Caco-2 (cell line): ENCODE measurements at regions not wholly inside any gene's neighbourhood (a gene's known extent, or its start where the extent isn't known, plus 50 kb on each side); places are given as distances from the start of the nearest gene placed in this dataset.

Experiments
- BruUV-seq: library from RNA; stranded (reverse); fragments of 400-500 nt; replicated peaks from 2 replicates; lab custom pipeline; 2021; lab: Mats Ljungman, UMichigan
- CTCF ChIA-PET: fragments of 300-600 bp; sonication (Branson Sonifier 250); formaldehyde crosslinking; loops from one replicate; lab custom pipeline; 2022; ENCODE audit warnings: antibody characterized with exemption; lab: Charles Lee
- POLR2A ChIA-PET: fragments of 300-600 bp; sonication (Branson Sonifier 250); formaldehyde crosslinking; loops from one replicate; lab custom pipeline; 2022; ENCODE audit warnings: antibody characterized with exemption; lab: Charles Lee
- DNase-seq, 2 experiments: peaks; one replicate each; pipeline versions ENCODE4 v3.0.0 to v3.0.0-alpha.2; 2020 to 2022
- H3K27me3 ChIP-seq: replicated peaks from 2 replicates; pipeline ENCODE4 v1.6.0; 2011; ENCODE audit warnings: low read length; ENCODE audit not compliant: control insufficient read depth, insufficient read depth
- H3K36me3 ChIP-seq: 2 replicates; pipeline ENCODE4 v1.5.1; 2011; ENCODE audit warnings: low read length; ENCODE audit not compliant: control insufficient read depth, insufficient read depth
- H3K4me1 ChIP-seq: fragments of 250-450 bp; sonication (Bioruptor Pico); 2 replicates; pipeline ENCODE4 v1.5.1; 2020; ENCODE audit warnings: mild to moderate bottlenecking
- H3K4me3 ChIP-seq: 2 replicates; pipeline ENCODE4 v1.5.1; 2011; ENCODE audit warnings: low read depth, mild to moderate bottlenecking, control low read depth, low read length
- H3K9me3 ChIP-seq: fragments of 250-450 bp; sonication (Bioruptor Pico); 2 replicates; pipeline ENCODE4 v1.5.1; 2020; ENCODE audit warnings: mild to moderate bottlenecking, moderate library complexity
- H3K27ac Mint-ChIP-seq: one replicate; pipeline ENCODE4 v1.8.0; 2022; ENCODE audit warnings: mixed read lengths; ENCODE audit not compliant: unreplicated experiment
- H3K27me3 Mint-ChIP-seq: one replicate; pipeline ENCODE4 v1.8.0; 2022; ENCODE audit warnings: mixed read lengths; ENCODE audit not compliant: insufficient read depth, unreplicated experiment
- H3K36me3 Mint-ChIP-seq: one replicate; pipeline ENCODE4 v1.8.0; 2022; ENCODE audit warnings: mild to moderate bottlenecking, mixed read lengths; ENCODE audit not compliant: insufficient read depth, unreplicated experiment
- H3K4me1 Mint-ChIP-seq: one replicate; pipeline ENCODE4 v1.8.0; 2022; ENCODE audit warnings: low read depth, mixed read lengths; ENCODE audit not compliant: unreplicated experiment
- H3K4me3 Mint-ChIP-seq: one replicate; pipeline ENCODE4 v1.8.0; 2022; ENCODE audit warnings: mild to moderate bottlenecking, moderate library complexity, mixed read lengths; ENCODE audit not compliant: unreplicated experiment
- H3K9me3 Mint-ChIP-seq: one replicate; pipeline ENCODE4 v1.8.0; 2022; ENCODE audit warnings: mixed read lengths; ENCODE audit not compliant: unreplicated experiment
- intact Hi-C: fragments of 100-400 bp; cut with micrococcal nuclease; formaldehyde crosslinking; loops from one replicate; pipeline ENCODE4 v1.10.0; 2022; ENCODE audit not compliant: unreplicated experiment
- TF ChIP-seq, protein P1 (sequence below), 2 experiments: fragments of 200-600 bp in 1 of 2; IDR thresholded peaks; 1 replicate in 1 of 2; 2 replicates in 1 of 2; pipeline versions ENCODE4 v1.5.1 to v1.8.0; 2011 to 2022; ENCODE audit warnings: antibody characterized with exemption in 1 of 2, control low read depth in 1 of 2, inconsistent platforms in 1 of 2, low read depth in 1 of 2, low read length in 1 of 2, mild to moderate bottlenecking in 1 of 2, moderate library complexity in 1 of 2; ENCODE audit not compliant: insufficient read depth in 1 of 2, severe bottlenecking in 1 of 2, unreplicated experiment in 1 of 2

DNA sequence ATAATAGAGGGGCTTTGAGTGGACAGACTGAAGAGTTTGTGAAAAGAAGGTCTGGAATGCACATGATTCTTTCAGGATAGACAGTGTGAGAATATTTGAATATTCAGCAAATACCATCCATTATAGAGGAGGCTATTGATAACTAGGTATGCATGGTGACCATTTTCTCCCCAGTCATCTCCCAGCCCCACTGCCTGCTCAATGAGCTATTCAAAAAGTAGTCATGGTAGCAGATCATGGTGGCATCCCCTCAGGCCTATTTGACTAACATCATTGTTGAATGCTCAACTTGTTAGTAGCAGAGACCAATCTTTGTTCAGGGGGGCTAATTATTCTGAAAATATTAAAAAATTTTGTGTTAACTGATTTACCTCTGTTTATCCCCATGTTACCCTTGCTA is 311.6 kb downstream of the S1PR1 start:
- ChIA-PET POLR2A (no interaction called here), CTCF (no interaction called here)
- Mint-ChIP-seq H3K4me1 (no peaks in the 10 kb centered on the region), H3K27me3 (no peaks in the 10 kb centered on the region), H3K27ac (no peak overlapping the region), H3K4me3 (no peak overlapping the region), H3K36me3 (no peaks in the 10 kb centered on the region), H3K9me3 (no peaks in the 10 kb centered on the region)
- Histone ChIP-seq H3K4me1 (no peaks in the 10 kb centered on the region), H3K27me3 (no peaks in the 10 kb centered on the region), H3K4me3 (no peak overlapping the region), H3K36me3 (no peaks in the 10 kb centered on the region), H3K9me3 (no peaks in the 10 kb centered on the region)
- intact Hi-C loops: no loop called here
- no TSS peak for BruUV-seq
- TF ChIP-seq, protein P1, sequence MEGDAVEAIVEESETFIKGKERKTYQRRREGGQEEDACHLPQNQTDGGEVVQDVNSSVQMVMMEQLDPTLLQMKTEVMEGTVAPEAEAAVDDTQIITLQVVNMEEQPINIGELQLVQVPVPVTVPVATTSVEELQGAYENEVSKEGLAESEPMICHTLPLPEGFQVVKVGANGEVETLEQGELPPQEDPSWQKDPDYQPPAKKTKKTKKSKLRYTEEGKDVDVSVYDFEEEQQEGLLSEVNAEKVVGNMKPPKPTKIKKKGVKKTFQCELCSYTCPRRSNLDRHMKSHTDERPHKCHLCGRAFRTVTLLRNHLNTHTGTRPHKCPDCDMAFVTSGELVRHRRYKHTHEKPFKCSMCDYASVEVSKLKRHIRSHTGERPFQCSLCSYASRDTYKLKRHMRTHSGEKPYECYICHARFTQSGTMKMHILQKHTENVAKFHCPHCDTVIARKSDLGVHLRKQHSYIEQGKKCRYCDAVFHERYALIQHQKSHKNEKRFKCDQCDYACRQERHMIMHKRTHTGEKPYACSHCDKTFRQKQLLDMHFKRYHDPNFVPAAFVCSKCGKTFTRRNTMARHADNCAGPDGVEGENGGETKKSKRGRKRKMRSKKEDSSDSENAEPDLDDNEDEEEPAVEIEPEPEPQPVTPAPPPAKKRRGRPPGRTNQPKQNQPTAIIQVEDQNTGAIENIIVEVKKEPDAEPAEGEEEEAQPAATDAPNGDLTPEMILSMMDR (IDR thresholded peaks at IDR 0.05; ENCODE audit: insufficient read depth in 1 of 2, low read depth in 1 of 2, low read length in 1 of 2, severe bottlenecking in 1 of 2, unreplicated experiment in 1 of 2): no peak
- DNase-seq: no peak

DNA sequence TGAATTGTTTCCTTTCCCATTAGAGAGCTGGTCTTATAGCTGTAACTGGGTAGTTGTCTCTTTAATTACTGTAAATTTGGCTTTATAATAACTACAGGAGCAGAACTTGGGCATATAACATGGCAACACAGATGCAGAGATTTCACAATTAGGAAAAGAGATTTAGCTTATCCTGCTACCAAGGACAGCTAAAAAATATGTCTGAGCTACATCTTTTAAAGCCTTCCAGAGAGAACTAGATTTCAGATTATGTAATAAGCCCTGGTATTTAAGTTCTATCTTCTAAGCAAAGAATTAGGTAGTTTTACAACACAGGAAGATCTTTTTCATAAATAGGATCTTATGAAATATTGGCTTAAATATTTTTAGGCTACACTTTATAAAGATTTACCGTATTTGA is 313.8 kb downstream of the S1PR1 start:
- no peaks in the 10 kb centered on the region for H3K36me3 Mint-ChIP-seq
- no TSS peak for BruUV-seq
- Histone ChIP-seq H3K4me1 (no peaks in the 10 kb centered on the region), H3K4me3 (no peak overlapping the region), H3K27me3 (no peaks in the 10 kb centered on the region), H3K9me3 (no peaks in the 10 kb centered on the region), H3K36me3 (no peaks in the 10 kb centered on the region)
- H3K27ac Mint-ChIP-seq: no peak overlapping the region
- ChIA-PET POLR2A (no interaction called here), CTCF (no interaction called here)
- H3K4me1 Mint-ChIP-seq: no peaks in the 10 kb centered on the region
- H3K4me3 Mint-ChIP-seq: no peak overlapping the region
- TF ChIP-seq, protein P1 (IDR thresholded peaks at IDR 0.05; ENCODE audit: insufficient read depth in 1 of 2, low read depth in 1 of 2, low read length in 1 of 2, severe bottlenecking in 1 of 2, unreplicated experiment in 1 of 2): no peak
- no peak for DNase-seq
- no peaks in the 10 kb centered on the region for H3K27me3 Mint-ChIP-seq
- H3K9me3 Mint-ChIP-seq: no peaks in the 10 kb centered on the region
- intact Hi-C loops: no loop called here

DNA sequence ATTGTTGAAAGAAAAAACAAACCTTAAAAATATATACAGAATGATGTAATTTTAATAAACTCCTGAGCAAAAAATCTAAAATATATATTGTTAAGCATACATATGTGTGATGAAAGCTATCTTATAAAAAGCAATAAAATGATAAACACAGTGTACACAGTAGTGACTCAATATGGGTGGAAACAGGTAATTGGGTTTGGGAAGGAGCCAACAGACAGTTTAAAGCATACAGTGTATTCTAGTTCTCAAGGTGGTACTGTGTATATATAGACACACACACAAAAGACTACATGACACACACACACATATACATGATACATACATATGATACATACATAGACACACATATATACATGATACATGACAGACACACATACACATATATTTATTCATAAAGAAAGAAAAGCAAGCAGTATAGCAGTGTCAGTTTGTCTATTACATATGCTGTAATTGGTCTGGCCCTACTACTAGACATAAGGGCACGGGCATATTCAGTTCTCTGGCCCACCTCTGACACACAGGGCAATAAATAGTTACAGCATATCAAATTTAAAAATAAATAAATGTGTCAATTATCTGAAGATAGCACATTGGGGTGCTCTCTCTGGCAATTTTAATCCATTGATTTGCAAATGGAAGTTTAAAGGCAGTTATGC is 330.2 kb downstream of the S1PR1 start:
- no peaks in the 10 kb centered on the region for H3K9me3 ChIP-seq
- no TSS peak for BruUV-seq
- H3K36me3 Mint-ChIP-seq: no peaks in the 10 kb centered on the region
- intact Hi-C loops: loop anchor here (1.0 kb wide), 1 partner anchor 47 kb away; no protein-coding TSS in a partner anchor
- H3K4me1 ChIP-seq: no peaks in the 10 kb centered on the region
- H3K4me3 ChIP-seq: no peak overlapping the region
- CTCF ChIA-PET: no interaction called here
- no peak overlapping the region for H3K27ac Mint-ChIP-seq
- H3K4me1 Mint-ChIP-seq: no peaks in the 10 kb centered on the region
- no peaks in the 10 kb centered on the region for H3K9me3 Mint-ChIP-seq
- H3K36me3 ChIP-seq: no peaks in the 10 kb centered on the region
- POLR2A ChIA-PET: no interaction called here
- no peak for DNase-seq
- no peaks in the 10 kb centered on the region for H3K27me3 Mint-ChIP-seq
- TF ChIP-seq, protein P1 (IDR thresholded peaks at IDR 0.05; ENCODE audit: insufficient read depth in 1 of 2, low read depth in 1 of 2, low read length in 1 of 2, severe bottlenecking in 1 of 2, unreplicated experiment in 1 of 2): no peak
- H3K4me3 Mint-ChIP-seq: no peak overlapping the region
- H3K27me3 ChIP-seq: no peaks in the 10 kb centered on the region
